Heart left ventricle (tissue), 16 donors: ENCODE measurements at regions not wholly inside any gene's neighbourhood (a gene's known extent, or its start where the extent isn't known, plus 50 kb on each side); places are given as distances from the start of the nearest gene placed in this dataset.

Experiments
- ATAC-seq, 4 donors: fragments of 200-7000 bp; cut with Tn5 transposase; one replicate each; pipeline ENCODE4 v1.9.1; 2020 to 2022; ENCODE audit warnings: moderate library complexity in 4 of 4, mild to moderate bottlenecking in 3 of 4, moderate number of reproducible peaks in 1 of 4
- DNase-seq, 5 donors: peaks; one replicate each; pipeline ENCODE4 v3.0.0-alpha.2; 2020
- H3K27ac ChIP-seq, 12 donors: fragments of 200-600 bp; sonication (generic) in 4 of 12; one replicate each; pipeline versions ENCODE4 v1.5.0 to v1.8.0; 2016 to 2022; ENCODE audit warnings: mild to moderate bottlenecking in 2 of 12
- H3K27me3 ChIP-seq, 9 donors: fragments of 200-600 bp; sonication (generic) in 2 of 9; one replicate each; pipeline versions ENCODE4 v1.5.1 to v1.8.0; 2016 to 2022; ENCODE audit warnings: mild to moderate bottlenecking in 3 of 9
- H3K36me3 ChIP-seq, 9 donors: fragments of 200-600 bp; sonication (generic) in 2 of 9; one replicate each; pipeline versions ENCODE4 v1.5.0 to v1.8.0; 2018 to 2022; ENCODE audit warnings: mild to moderate bottlenecking in 2 of 9
- H3K4me1 ChIP-seq, 12 donors: fragments of 200-600 bp; sonication (generic) in 4 of 12; one replicate each; pipeline versions ENCODE4 v1.5.0 to v1.8.0; 2016 to 2022; ENCODE audit warnings: mild to moderate bottlenecking in 3 of 12
- H3K4me3 ChIP-seq, 12 donors: fragments of 200-600 bp; sonication (generic) in 4 of 12; one replicate each; pipeline versions ENCODE4 v1.5.0 to v1.8.0; 2017 to 2022; ENCODE audit warnings: mild to moderate bottlenecking in 9 of 12, moderate library complexity in 4 of 12
- H3K9me3 ChIP-seq, 12 donors: fragments of 200-600 bp; sonication (generic) in 4 of 12; one replicate each; pipeline versions ENCODE4 v1.5.0 to v1.8.0; 2016 to 2022; ENCODE audit warnings: mild to moderate bottlenecking in 1 of 12
- CTCF ChIP-seq, 12 donors: fragments of 200-600 bp; sonication (generic) in 4 of 12; IDR thresholded peaks; one replicate each; pipeline versions ENCODE4 v1.5.0 to v1.8.0; 2018 to 2022; ENCODE audit warnings: antibody characterized with exemption in 12 of 12, mild to moderate bottlenecking in 5 of 12
- POLR2A ChIP-seq, 2 donors: fragments of 450-650 bp; IDR thresholded peaks; one replicate each; pipeline ENCODE4 v1.6.1; 2017; ENCODE audit warnings: antibody characterized with exemption in 2 of 2, mild to moderate bottlenecking in 2 of 2, moderate library complexity in 2 of 2
- WGBS, 4 donors: extraction: QIAGEN DNeasy Blood & Tissue Kit in 2 of 4; methylation state at CpG; one replicate each; pipeline versions ENCODE4 v1.1.5 to v1.1.7; 2013 to 2018; 5-methylcytosine and 5-hydroxymethylcytosine counted together
- intact Hi-C, 10 donors: fragments of 100-400 bp; cut with DNase I; formaldehyde crosslinking; loops; one replicate each; pipeline versions ENCODE4 v1.11.1 to v1.14.2; 2022
- donor health status: ischemic (EF 13 %, LVEDD 7.1; RV severe dilation, severe dysfunction).
- donor health status: healthy with polysubstance abuse.
- donor health status: DM: no; HTN: yes; CAD: no.
- donor health status: DM: no; HTN: no; CAD: no.
- donor health status: ischemic (EF 25% LVEDD 6.9; RV normal size, moderate dysfunction).
- donor health status: ischemic (EF 25% LVEDD 5.7; RV mildly dilated, moderate dysfunction).
- donor health status: healthy.
- donor health status: DM: yes; HTN: yes; CAD: no.
- donor health status: ischemic (EF 35%, LVEDD 5.7; RV mildly dilated, moderate dysfunction).
- donor health status: nonischemic (EF 11% LVEDD 7.7; RV severe dilation, severe dysfunction).
- donor health status: DM: yes; HTN: yes; CAD: no.
- donor health status: PGD.
- donor health status: ischemic (EF 29% LVEDD 5.4; RV normal size, mild dysfunction).
- donor health status: nonischemic (EF 23%, LVEDD 6.1; RV moderate dilation, normal function).

- H3K27me3 ChIP-seq = no peaks in the 10 kb centered on the region
These were observed 257.4 kb upstream of the CAMK1G start for GRCh38 chr1:209326076-209326475.

GRCh38 chr1:209326831-209327230, 256.7 kb upstream of the CAMK1G start:
- intact Hi-C loops = no loop called here
- H3K36me3 ChIP-seq = no peaks in the 10 kb centered on the region
- 76 to 80% (median 79%) methylated on average over 7 of the region's 7 CpGs for WGBS, 4 donors
- no peak for DNase-seq
- no peak overlapping the region for H3K4me3 ChIP-seq
- no peaks in the 10 kb centered on the region for H3K4me1 ChIP-seq
- no peak for ATAC-seq
- TF ChIP-seq POLR2A (IDR thresholded peaks at IDR 0.05) (no peak), CTCF (IDR thresholded peaks at IDR 0.05) (no peak)
- H3K27ac ChIP-seq = no peak overlapping the region
- no peaks in the 10 kb centered on the region for H3K27me3 ChIP-seq
- H3K9me3 ChIP-seq = no peaks in the 10 kb centered on the region

More at GRCh38 chr1:209326076-209326475, 257.4 kb upstream of the CAMK1G start:
- WGBS, 4 donors = 66 to 72% (median 68%) methylated on average over 2 of the region's 2 CpGs
- DNase-seq = no peak
- H3K9me3 ChIP-seq = no peaks in the 10 kb centered on the region
- intact Hi-C loops = no loop called here
- ATAC-seq = no peak
- no peaks in the 10 kb centered on the region for H3K4me1 ChIP-seq
- H3K36me3 ChIP-seq = no peaks in the 10 kb centered on the region
- H3K27ac ChIP-seq = no peak overlapping the region
- no peak overlapping the region for H3K4me3 ChIP-seq
- TF ChIP-seq POLR2A (IDR thresholded peaks at IDR 0.05) (no peak), CTCF (IDR thresholded peaks at IDR 0.05) (no peak)

GRCh38 chr1:209328196-209328595, 255.3 kb upstream of the CAMK1G start:
- intact Hi-C loops = no loop called here
- TF ChIP-seq POLR2A (IDR thresholded peaks at IDR 0.05) = no peak
- no peak for TF ChIP-seq CTCF (IDR thresholded peaks at IDR 0.05)
- no peak for ATAC-seq
- no peaks in the 10 kb centered on the region for H3K9me3 ChIP-seq
- no peaks in the 10 kb centered on the region for H3K27me3 ChIP-seq
- 34 to 44% (median 40%) methylated on average over 4 of the region's 4 CpGs for WGBS, 4 donors
- DNase-seq = no peak
- H3K4me1 ChIP-seq = no peaks in the 10 kb centered on the region
- H3K4me3 ChIP-seq = no peak overlapping the region
- no peaks in the 10 kb centered on the region for H3K36me3 ChIP-seq
- no peak overlapping the region for H3K27ac ChIP-seq

- H3K9me3 ChIP-seq = no peaks in the 10 kb centered on the region
- no peaks in the 10 kb centered on the region for H3K4me1 ChIP-seq
- peaks cover 0 to 5% (median 0%) of the 10 kb centered on the region in 9 donors for H3K27me3 ChIP-seq
- ATAC-seq = no peak
- 38 to 45% (median 40%) methylated on average over 2 of the region's 2 CpGs for WGBS, 4 donors
- TF ChIP-seq CTCF (IDR thresholded peaks at IDR 0.05) (peak; percentile 38 to 75 (median 58)), POLR2A (IDR thresholded peaks at IDR 0.05) (no peak)
- intact Hi-C loops = no loop called here
- H3K36me3 ChIP-seq = no peaks in the 10 kb centered on the region
- no peak for DNase-seq
- H3K27ac ChIP-seq = no peak overlapping the region
- no peak overlapping the region for H3K4me3 ChIP-seq
These were observed 248.3 kb upstream of the CAMK1G start for GRCh38 chr1:209335178-209335577.
